Neuron (in vitro differentiated cells): ENCODE measurements at regions not wholly inside any gene's neighbourhood (a gene's known extent, or its start where the extent isn't known, plus 50 kb on each side); places are given as distances from the start of the nearest gene placed in this dataset.
A peak's percentile ranks its signal among the peaks of the same experiment; 100 is the strongest.

Experiments
- H2AFZ ChIP-seq: one replicate; pipeline ENCODE4 v1.6.1; 2013; ENCODE audit warnings: low read depth, mild to moderate bottlenecking, inconsistent platforms, low read length, moderate library complexity
- H3K27me3 ChIP-seq: one replicate; pipeline ENCODE4 v1.6.1; 2013; ENCODE audit warnings: low read length; ENCODE audit not compliant: insufficient read depth
- H3K36me3 ChIP-seq: one replicate; pipeline ENCODE4 v1.6.1; 2013; ENCODE audit warnings: low read length; ENCODE audit not compliant: insufficient read depth
- H3K4me1 ChIP-seq: one replicate; pipeline ENCODE4 v1.6.1; 2013; ENCODE audit warnings: low read length; ENCODE audit not compliant: insufficient read depth
- H3K4me3 ChIP-seq: 2 replicates; pipeline ENCODE4 v1.5.1; 2013; ENCODE audit warnings: mild to moderate bottlenecking, low read length, moderate library complexity
- H3K9me3 ChIP-seq: one replicate; pipeline ENCODE4 v1.6.1; 2013; ENCODE audit warnings: low read length

GRCh38 chr15:39427705-39428104 lies 153.2 kb upstream of the THBS1 start:
- H3K4me1 ChIP-seq, result peaks cover 13% of the 10 kb centered on the region
- no peaks in the 10 kb centered on the region for H3K27me3 ChIP-seq
- H2AFZ ChIP-seq, result peak overlapping the region; percentile 7
- peak overlapping the region; percentile 31 for H3K4me3 ChIP-seq
- H3K36me3 ChIP-seq, result no peaks in the 10 kb centered on the region
- no peaks in the 10 kb centered on the region for H3K9me3 ChIP-seq

DNA sequence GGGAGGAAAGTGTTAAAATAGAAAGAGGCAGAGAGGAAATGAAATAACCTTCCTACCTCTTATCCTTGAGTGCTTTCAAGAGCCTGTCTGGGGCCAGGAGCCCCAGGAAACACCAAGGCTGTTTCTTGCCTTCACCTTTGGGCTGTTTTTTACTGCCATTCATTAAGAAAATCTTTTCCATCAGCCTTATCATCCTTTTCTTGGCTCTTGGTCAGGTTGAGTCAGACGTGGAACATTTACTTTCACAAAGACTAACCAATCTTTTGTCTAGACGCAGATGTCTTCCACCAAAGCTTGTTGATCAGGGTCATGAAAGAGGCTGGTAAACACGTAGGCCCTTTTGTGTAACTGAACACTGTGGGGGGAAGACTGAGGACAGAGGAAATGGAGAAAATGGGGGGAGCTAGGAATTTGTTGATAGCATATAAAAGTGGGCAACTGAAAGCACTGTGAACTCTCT lies 151.0 kb upstream of the THBS1 start:
- H2AFZ ChIP-seq, result peak overlapping the region; percentile 29
- peaks cover 13% of the 10 kb centered on the region for H3K4me1 ChIP-seq
- H3K36me3 ChIP-seq, result no peaks in the 10 kb centered on the region
- no peaks in the 10 kb centered on the region for H3K9me3 ChIP-seq
- H3K4me3 ChIP-seq, result no peak overlapping the region
- no peaks in the 10 kb centered on the region for H3K27me3 ChIP-seq

DNA sequence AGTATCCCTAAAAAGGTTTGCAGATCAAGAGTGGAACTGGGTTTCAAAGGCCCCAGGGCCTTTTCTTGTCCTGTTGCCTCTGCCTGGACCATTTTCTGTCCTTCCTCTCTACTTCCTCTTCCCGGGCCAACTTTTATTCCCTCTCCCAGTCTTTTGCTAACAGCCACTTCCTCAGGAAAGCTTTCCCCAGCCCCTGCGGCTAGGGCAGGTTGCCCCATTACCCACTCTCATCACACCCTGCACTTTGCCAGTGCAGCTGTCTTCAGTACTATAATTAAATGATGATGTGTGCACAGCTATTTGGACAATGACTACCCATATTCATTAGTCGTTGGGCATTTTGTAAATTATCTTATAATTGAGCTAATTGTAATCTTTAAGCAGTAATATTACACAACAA lies 150.5 kb upstream of the THBS1 start:
- Histone ChIP-seq H3K4me3 (no peak overlapping the region), H3K36me3 (no peaks in the 10 kb centered on the region), H3K27me3 (no peaks in the 10 kb centered on the region), H3K4me1 (peaks cover 13% of the 10 kb centered on the region), H2AFZ (peak overlapping the region; percentile 29), H3K9me3 (no peaks in the 10 kb centered on the region)

- Histone ChIP-seq H2AFZ (no peak overlapping the region), H3K4me3 (no peak overlapping the region)
Observed at GRCh38 chr15:39431376-39431775, 149.5 kb upstream of the THBS1 start.

DNA sequence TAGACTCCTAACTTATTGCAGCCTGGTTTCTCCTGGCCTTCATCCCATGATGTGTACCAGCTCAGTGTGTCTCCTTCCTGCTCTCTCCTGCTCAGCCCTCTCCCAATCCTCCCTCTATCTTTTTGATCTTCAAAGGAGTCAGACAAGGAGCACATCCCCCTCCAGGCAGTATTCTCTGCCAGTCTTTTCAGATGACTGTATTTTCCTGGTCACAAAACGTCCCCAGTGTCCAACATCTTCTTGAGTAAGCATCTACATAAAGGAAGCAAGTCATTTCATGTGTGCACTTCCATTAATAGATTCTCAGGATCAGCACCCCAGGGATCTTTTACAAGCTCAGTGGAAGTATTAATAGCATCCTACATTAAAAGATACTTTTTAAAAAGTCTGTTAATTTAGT lies 148.9 kb upstream of the THBS1 start:
- Histone ChIP-seq H3K4me3 (no peak overlapping the region), H3K4me1 (peaks cover 8% of the 10 kb centered on the region), H3K9me3 (no peaks in the 10 kb centered on the region), H3K36me3 (no peaks in the 10 kb centered on the region), H3K27me3 (no peaks in the 10 kb centered on the region), H2AFZ (no peak overlapping the region)

More at GRCh38 chr15:39431376-39431775, 149.5 kb upstream of the THBS1 start:
- H3K27me3 ChIP-seq, result no peaks in the 10 kb centered on the region
- no peaks in the 10 kb centered on the region for H3K9me3 ChIP-seq
- peaks cover 13% of the 10 kb centered on the region for H3K4me1 ChIP-seq
- no peaks in the 10 kb centered on the region for H3K36me3 ChIP-seq

DNA sequence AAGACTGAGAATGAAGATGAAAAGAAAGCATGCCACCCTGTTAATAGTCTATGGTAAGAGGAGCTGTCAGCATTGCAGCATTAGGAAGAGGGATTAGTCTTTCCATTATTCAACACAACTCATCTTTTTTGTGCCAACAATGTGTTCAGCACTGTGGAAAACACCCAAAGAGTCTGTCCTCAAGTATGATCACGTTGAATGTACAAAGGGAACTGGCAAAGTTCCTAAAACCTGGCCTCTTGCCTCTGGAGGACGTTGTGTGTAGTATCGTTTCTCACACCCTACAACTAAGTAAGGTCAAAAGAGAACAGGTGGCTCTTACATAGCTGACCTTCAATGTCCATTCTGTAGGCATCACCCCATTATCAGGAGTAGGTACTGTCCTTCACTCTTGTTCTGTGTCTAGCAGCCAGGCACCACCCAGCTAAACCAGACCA lies 147.9 kb upstream of the THBS1 start:
- H3K4me1 ChIP-seq, result peaks cover 2% of the 10 kb centered on the region
- no peak overlapping the region for H3K4me3 ChIP-seq
- H3K36me3 ChIP-seq, result no peaks in the 10 kb centered on the region
- H3K27me3 ChIP-seq, result no peaks in the 10 kb centered on the region
- no peaks in the 10 kb centered on the region for H3K9me3 ChIP-seq
- H2AFZ ChIP-seq, result no peak overlapping the region

GRCh38 chr15:39433376-39433775 lies 147.5 kb upstream of the THBS1 start:
- Histone ChIP-seq H3K4me3 (no peak overlapping the region), H3K36me3 (no peaks in the 10 kb centered on the region), H3K27me3 (no peaks in the 10 kb centered on the region), H3K9me3 (no peaks in the 10 kb centered on the region), H2AFZ (no peak overlapping the region), H3K4me1 (peaks cover 2% of the 10 kb centered on the region)

- no peak overlapping the region for H3K4me3 ChIP-seq
- peaks cover 2% of the 10 kb centered on the region for H3K4me1 ChIP-seq
- no peaks in the 10 kb centered on the region for H3K9me3 ChIP-seq
- no peaks in the 10 kb centered on the region for H3K36me3 ChIP-seq
- no peaks in the 10 kb centered on the region for H3K27me3 ChIP-seq
- H2AFZ ChIP-seq, result no peak overlapping the region
Observed at GRCh38 chr15:39434163-39434562, 146.7 kb upstream of the THBS1 start.

- H3K36me3 ChIP-seq, result no peaks in the 10 kb centered on the region
- no peak overlapping the region for H2AFZ ChIP-seq
- H3K9me3 ChIP-seq, result no peaks in the 10 kb centered on the region
- no peak overlapping the region for H3K4me3 ChIP-seq
- H3K27me3 ChIP-seq, result no peaks in the 10 kb centered on the region
- peaks cover 2% of the 10 kb centered on the region for H3K4me1 ChIP-seq
Observed at GRCh38 chr15:39434751-39435238, 146.1 kb upstream of the THBS1 start.

GRCh38 chr15:39435244-39435643 lies 145.6 kb upstream of the THBS1 start:
- no peak overlapping the region for H3K4me3 ChIP-seq
- no peaks in the 10 kb centered on the region for H3K36me3 ChIP-seq
- H3K9me3 ChIP-seq, result no peaks in the 10 kb centered on the region
- H2AFZ ChIP-seq, result no peak overlapping the region
- H3K27me3 ChIP-seq, result no peaks in the 10 kb centered on the region
- H3K4me1 ChIP-seq, result no peaks in the 10 kb centered on the region

- H2AFZ ChIP-seq, result no peak overlapping the region
- no peaks in the 10 kb centered on the region for H3K4me1 ChIP-seq
- H3K9me3 ChIP-seq, result no peaks in the 10 kb centered on the region
- H3K36me3 ChIP-seq, result no peaks in the 10 kb centered on the region
- H3K27me3 ChIP-seq, result no peaks in the 10 kb centered on the region
- H3K4me3 ChIP-seq, result no peak overlapping the region
Observed at GRCh38 chr15:39438260-39438659, 142.6 kb upstream of the THBS1 start.

DNA sequence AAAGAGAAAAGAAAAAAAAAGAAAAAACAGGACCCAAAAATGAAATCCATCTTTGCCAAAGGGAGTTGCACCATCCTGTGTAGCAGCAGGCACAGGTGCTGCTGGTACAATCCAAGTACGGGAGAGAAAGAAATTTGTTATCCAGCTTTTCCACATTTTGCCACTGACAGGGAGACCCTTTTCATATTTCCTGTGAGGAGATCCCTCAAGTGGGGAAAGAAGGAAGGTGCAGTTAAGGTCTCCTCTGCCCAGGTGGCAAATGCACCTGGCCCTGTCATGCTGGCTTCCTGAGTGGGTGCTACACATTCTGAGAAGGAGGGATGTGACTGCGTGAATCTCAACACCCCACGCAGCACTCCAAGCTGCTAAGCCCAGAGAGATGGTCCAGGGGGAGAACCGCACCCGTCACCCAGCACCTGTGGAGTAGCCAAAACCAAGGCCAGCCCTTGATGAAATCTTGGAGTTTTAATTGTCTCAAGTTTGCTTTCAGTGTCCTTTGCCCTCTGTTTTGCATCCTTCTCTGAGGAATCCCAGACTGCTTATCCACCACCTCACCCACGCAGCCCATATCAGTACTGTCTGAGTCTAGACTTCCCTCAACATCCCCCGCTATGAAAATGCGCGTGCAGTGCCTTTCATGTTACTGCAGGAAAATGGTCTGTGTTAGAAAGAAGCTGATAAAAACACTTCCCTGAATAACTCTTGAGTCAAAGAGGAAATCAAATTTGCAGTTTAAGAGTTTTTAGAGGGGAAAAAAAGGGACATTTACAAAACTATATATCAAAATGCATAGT lies 141.9 kb upstream of the THBS1 start:
- no peak overlapping the region for H3K4me3 ChIP-seq
- H3K27me3 ChIP-seq, result no peaks in the 10 kb centered on the region
- no peaks in the 10 kb centered on the region for H3K4me1 ChIP-seq
- H3K36me3 ChIP-seq, result no peaks in the 10 kb centered on the region
- no peaks in the 10 kb centered on the region for H3K9me3 ChIP-seq
- no peak overlapping the region for H2AFZ ChIP-seq

DNA sequence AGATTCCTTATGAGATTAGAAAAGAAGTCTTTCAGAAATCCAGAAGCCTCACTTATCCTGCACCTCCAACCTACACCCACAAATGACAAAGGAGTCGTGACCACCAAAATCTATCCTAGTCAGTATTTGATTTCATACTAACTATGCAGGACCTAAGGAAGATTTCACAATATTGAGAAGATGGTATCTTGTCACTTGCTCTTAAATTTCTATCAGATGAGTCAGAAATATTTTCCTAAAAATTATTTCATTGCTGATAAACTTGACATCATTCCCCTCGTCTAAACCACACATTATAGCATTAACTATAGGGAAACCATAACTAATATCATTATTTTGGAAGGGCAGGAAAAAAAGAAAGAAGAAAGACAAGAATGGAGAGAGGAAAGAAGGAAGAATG lies 138.0 kb upstream of the THBS1 start:
- H2AFZ ChIP-seq, result no peak overlapping the region
- H3K27me3 ChIP-seq, result no peaks in the 10 kb centered on the region
- peaks cover 16% of the 10 kb centered on the region for H3K4me1 ChIP-seq
- H3K4me3 ChIP-seq, result no peak overlapping the region
- H3K9me3 ChIP-seq, result no peaks in the 10 kb centered on the region
- no peaks in the 10 kb centered on the region for H3K36me3 ChIP-seq
